KBM-7 (cell line): ENCODE measurements at regions not wholly inside any gene's neighbourhood (a gene's known extent, or its start where the extent isn't known, plus 50 kb on each side); places are given as distances from the start of the nearest gene placed in this dataset.
"Not testable (repeated sequence)": the region's sequence is repeated elsewhere in the genome, so short reads cannot be mapped to it uniquely, and the experiment has no call there.

Experiments
- DNase-seq: peaks from one replicate; pipeline ENCODE4 v3.0.0-alpha.2; 2015
- in situ Hi-C: fragments of 300-500 bp; cut with MboI; formaldehyde crosslinking; loops from 2 replicates; pipeline ENCODE4 v1.14.3; 2020; ENCODE audit warnings: low sequenced_read_pairs, low pct_unique_long_range_greater_than_20kb, mixed read lengths

GRCh38 chr14:49294621-49295148, 291.5 kb downstream of the RPS29 start:
- in situ Hi-C loops = no loop called here
- no peak for DNase-seq

DNA sequence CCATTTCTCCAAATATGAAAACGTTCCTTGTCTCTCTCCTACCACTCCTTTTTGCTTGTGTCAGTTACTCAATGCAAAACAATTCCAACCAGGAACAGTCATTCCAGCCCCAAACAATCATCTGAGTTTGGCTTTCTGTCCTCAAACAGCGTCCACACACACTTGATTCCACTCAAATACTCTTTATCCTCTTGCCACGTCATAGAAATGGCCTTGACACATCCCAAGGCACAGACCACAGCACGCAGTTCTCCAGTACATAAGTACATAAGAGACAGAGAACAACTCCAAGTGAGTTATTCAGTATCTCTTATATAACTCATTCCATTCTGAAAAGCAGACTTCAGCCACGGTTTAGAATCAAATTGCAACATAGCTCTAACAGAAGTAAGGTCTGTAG, 299.2 kb downstream of the RPS29 start:
- in situ Hi-C loops = no loop called here
- DNase-seq = no peak

- in situ Hi-C loops = no loop called here
- DNase-seq = no peak
Measured at GRCh38 chr14:49286257-49286983, 299.8 kb downstream of the RPS29 start.

DNA sequence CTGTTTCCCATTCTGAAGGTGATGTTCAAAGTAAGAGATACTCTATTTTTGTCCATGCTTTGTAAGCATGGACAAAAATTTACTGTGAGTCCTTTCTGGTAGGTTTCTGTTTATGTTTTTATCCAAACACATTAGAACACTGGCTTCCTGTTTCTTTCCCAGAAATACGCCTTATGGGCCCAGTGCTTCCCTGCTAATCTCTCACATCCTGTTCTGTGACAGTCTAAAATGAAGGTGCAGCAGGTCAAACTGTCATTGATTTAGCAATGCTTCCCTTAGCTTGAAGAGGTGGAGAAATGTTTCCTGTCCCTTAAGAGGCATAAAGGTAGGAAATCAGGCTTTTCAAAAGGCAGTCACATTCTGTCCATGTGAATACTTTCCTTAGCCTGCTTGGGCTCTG, 305.6 kb downstream of the RPS29 start:
- no peak for DNase-seq
- in situ Hi-C loops = no loop called here

DNA sequence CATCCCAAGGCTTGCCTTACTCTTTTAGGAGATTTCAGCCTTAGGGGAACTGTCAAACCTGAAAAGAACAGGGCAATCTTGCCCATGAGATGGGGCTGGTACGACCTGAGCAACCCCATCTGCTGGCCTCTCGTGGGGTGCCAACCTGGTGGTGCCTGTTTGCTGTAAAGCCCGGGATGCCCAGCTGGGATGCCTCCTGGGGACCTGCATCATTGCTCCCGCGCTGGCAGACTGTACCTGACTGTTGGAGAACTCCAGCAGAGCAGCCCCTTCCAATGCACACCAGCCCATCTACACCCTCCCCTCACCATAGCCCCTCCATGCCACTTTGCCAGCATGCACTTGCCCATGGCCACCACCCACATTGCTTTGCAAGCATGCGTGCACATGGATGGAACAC, 335.7 kb downstream of the RPS29 start:
- DNase-seq = no peak
- in situ Hi-C loops = no loop called here

- in situ Hi-C loops = no loop called here
Measured at GRCh38 chr14:49250109-49250508, 336.1 kb downstream of the RPS29 start.

GRCh38 chr14:49249022-49249421, 337.2 kb downstream of the RPS29 start:
- DNase-seq = no peak
- in situ Hi-C loops = no loop called here

More at GRCh38 chr14:49250109-49250508, 336.1 kb downstream of the RPS29 start:
- DNase-seq = no peak

- DNase-seq, in situ Hi-C loops: not testable (repeated sequence)
Measured at GRCh38 chr14:49243777-49244176, 342.4 kb downstream of the RPS29 start.

DNA sequence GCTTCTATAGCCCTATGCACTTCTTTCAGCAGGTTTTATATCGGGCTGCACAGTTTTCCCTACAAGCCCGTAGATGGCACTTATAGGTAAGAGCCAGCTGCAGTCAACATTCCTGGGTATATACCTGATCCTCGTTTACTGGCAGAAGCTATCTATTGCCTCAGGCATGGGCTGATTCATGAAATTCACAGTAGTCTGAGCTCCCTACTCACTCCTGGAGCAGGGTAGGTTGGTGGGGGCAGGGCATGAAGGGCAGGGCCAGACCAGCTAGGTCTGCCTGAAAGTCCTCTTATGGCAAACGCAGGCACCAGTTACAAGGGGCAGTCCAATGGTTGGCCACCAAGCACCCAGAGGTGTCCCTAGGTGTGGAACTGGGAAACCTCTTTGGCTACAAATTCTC, 345.8 kb downstream of the RPS29 start:
- in situ Hi-C loops = no loop called here
- DNase-seq = no peak

DNA sequence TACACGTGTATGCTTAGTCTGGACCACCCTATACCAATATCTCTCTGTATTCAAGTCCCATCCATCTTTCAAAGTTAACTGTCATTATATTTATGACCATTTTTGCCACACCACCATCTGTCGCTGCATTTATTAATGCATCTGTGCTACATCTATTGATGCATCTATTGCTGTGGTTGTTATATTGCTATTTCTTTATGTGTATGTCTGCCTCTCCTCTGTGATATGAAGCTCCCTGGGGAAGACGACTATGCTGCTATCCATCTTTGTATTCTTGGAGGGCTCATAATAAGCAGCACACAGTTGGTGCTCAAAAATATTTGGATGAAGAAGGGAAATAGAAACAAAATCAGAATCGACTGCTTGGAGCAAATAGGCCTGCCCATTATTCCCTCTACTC, 357.6 kb downstream of the RPS29 start:
- in situ Hi-C loops = no loop called here
- no peak for DNase-seq

DNA sequence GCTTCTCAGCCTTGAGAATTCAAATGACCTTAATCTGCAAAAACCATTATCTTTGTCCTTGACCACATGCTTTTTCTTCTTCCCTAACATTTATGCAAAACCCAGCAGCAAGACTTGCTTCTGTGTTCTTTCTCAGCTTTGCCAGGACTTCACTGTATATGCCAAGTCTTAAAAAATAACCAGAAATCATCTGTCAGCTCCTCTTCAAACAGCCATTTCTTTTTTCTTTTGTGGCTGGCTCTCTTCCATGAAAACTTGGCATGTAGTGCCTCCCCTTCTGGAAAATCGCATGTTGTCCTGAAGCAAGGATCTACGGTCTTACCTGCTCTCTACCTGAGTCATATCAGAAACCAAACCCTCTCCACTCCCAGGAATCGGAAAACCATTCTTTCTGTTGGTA, 364.9 kb downstream of the RPS29 start:
- in situ Hi-C loops = no loop called here
- no peak for DNase-seq

DNA sequence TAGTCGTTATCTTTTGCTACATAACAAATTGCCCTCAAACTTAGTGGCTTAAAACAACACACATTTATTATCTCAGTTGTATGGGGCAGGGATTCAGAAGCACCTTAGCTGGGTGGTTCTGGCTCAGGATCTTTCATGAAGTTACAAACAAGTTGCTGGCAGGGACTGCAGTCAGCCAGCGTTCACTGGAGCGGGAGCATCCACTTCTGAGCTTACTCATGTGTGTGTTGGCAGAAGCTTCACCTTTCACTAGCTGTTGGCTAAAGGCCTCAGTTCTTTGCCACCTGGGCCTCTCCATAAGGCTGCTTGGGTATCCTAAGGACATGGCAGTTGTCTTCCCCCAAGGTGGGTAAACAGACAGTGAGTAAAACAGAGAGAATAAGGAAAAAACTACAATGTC, 365.7 kb downstream of the RPS29 start:
- in situ Hi-C loops = no loop called here

DNA sequence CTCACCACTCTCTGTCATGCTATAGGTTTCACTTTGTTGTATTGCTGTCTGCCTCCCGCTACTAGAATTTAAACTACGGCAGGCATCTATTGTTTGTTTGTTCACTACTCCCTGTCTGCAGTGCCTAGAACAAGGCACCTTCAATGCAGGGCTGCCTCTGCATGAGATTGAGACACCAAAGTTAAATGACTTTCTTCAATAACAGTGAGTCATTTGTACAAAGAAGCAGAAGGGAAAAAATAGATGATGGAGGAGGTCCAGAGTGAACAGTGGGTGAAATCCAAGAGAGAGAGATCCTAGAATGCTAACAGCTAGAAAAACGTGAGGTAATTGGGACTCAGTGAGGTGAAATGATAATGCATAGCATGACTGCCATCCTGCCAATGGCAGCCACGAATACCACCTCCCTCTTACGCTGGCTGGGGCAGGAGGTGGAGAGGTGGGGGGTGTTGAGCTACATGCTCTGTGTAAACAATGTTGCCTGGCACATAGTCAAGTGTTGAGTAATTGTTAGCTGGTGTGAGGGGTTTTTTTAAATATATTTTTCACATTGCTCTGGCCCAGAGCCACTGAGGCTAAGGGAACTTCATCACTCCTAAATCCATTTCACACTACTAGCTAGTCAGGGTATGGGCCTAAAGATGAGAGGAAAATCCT, 367.6 kb downstream of the RPS29 start:
- DNase-seq = no peak
- in situ Hi-C loops = no loop called here

More for the DNA sequence above, 365.7 kb downstream of the RPS29 start:
- no peak for DNase-seq

- in situ Hi-C loops = no loop called here
- DNase-seq = no peak
Measured at GRCh38 chr14:49212721-49213120, 373.5 kb downstream of the RPS29 start.

- no peak for DNase-seq
- in situ Hi-C loops = no loop called here
Measured at GRCh38 chr14:49209416-49209815, 376.8 kb downstream of the RPS29 start.

DNA sequence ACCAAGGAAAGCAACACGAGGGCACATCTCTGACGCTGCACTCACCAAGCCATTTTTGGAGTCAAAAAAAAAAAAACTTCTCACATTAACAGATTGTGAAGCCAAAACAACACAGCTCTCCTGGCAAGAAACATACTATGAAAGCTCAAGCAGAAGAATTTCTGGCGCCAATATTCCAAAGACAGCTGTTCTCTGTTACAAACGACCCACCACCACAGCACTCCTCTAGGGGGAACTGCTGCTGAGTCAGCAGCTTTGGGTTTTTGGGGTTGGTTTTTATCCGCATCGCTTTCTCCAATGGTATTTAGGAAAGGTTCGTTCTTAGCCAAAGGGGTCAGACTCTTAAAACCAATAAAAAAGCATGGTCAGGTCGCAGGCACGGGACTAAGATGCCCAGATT, 379.4 kb downstream of the RPS29 start:
- no peak for DNase-seq
- in situ Hi-C loops = no loop called here

GRCh38 chr14:49203676-49204075, 382.5 kb downstream of the RPS29 start:
- in situ Hi-C loops = no loop called here
- no peak for DNase-seq

DNA sequence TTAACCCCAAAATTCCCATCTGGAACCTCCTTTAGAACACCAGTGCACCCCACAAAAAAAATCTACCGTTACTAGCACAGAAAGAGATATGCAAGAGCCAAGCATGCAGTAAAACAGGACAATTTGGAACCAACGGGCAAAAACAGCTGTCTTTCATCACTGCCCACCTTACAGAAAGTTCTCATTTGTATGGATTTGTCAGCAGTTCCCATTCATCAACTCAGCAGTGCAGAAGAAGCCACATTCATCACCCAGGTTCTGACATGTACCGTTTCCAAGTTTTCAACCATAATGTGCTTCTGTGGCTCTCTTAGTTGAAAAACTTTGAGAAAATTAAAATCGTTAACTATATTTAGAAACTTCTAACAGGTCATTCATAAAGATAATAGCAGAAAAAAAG, 387.0 kb downstream of the RPS29 start:
- in situ Hi-C loops = no loop called here

GRCh38 chr14:49196327-49196726, 389.9 kb downstream of the RPS29 start:
- in situ Hi-C loops = no loop called here

More for the DNA sequence above, 387.0 kb downstream of the RPS29 start:
- DNase-seq = no peak

GRCh38 chr14:49194067-49194466, 392.1 kb downstream of the RPS29 start:
- in situ Hi-C loops = no loop called here
- no peak for DNase-seq

More at GRCh38 chr14:49196327-49196726, 389.9 kb downstream of the RPS29 start:
- DNase-seq = no peak
